Activated T-helper 2 cell treated with anti-CD3 and anti-CD28 coated beads, Interferon-gamma antibody, Interleukin-2, Interleukin-4, amounts not matched to agents 10 μg/mL and 5 μg/mL and 100 μg/mL, durations not matched to agents 14 hours and 24 hours and 36 hours (primary cell): ENCODE measurements at regions not wholly inside any gene's neighbourhood (a gene's known extent, or its start where the extent isn't known, plus 50 kb on each side); places are given as distances from the start of the nearest gene placed in this dataset.
"Not testable (repeated sequence)": the region's sequence is repeated elsewhere in the genome, so short reads cannot be mapped to it uniquely, and the experiment has no call there.

Experiments used
- DNase-seq: peaks from one replicate; pipeline ENCODE4 v3.0.0; 2021; ENCODE audit warnings: low spot score
- H3K27ac Mint-ChIP-seq: one replicate; pipeline ENCODE4 v1.8.0; 2021; ENCODE audit warnings: mixed read lengths
- H3K27me3 Mint-ChIP-seq: one replicate; pipeline ENCODE4 v1.8.0; 2021; ENCODE audit warnings: low read depth, mixed read lengths
- H3K36me3 Mint-ChIP-seq: one replicate; pipeline ENCODE4 v1.8.0; 2021; ENCODE audit warnings: low read depth, mixed read lengths
- H3K4me1 Mint-ChIP-seq: one replicate; pipeline ENCODE4 v1.8.0; 2021; ENCODE audit warnings: low read depth, mixed read lengths
- H3K4me3 Mint-ChIP-seq: one replicate; pipeline ENCODE4 v1.8.0; 2021; ENCODE audit warnings: low read depth, mild to moderate bottlenecking, moderate library complexity, mixed read lengths
- H3K9me3 Mint-ChIP-seq: one replicate; pipeline ENCODE4 v1.8.0; 2021; ENCODE audit warnings: mixed read lengths
- intact Hi-C: fragments of 100-400 bp; cut with micrococcal nuclease; formaldehyde crosslinking; loops from one replicate; pipeline ENCODE4 v1.15.1; 2023

DNA sequence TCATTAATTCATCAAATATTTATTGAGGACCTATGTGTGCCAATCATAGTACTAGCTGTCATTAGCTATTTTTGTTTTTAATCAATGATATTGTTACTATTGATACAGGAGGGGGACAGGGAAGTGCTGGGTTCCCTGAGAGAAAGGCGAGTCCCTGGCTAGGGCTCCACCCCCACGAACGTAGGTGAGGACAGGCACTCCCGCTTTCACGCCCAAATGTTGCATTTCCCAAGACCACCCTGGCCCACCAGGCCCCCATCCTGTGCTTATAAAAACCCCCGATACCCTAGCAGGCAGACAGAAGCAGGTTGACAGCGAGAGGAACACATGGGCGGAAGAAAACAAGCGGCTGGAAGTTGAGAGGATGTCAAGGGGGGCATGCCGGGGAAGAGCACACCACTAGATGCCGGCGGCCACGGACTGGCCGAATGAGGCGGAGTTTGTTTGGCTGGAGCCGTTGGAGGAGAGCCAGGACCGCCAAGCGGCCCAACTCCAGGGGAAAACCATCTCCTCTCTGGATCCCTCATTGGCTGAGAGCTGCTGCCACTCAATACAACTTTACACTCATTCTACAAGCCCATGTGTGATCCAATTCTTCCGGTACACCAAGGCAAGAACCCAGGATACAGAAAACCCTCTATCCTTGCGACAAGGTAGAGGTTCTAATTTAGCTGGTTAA lies 798.7 kb upstream of the SEMA6D start:
- Mint-ChIP-seq H3K9me3 (peaks cover 42% of the 10 kb centered on the region), H3K4me1 (no peaks in the 10 kb centered on the region), H3K27me3 (no peaks in the 10 kb centered on the region), H3K36me3 (no peaks in the 10 kb centered on the region), H3K27ac (no peak overlapping the region), H3K4me3 (no peak overlapping the region)
- intact Hi-C loops = no loop called here
- DNase-seq = no peak

GRCh38 chr15:46921891-46922290 lies 795.4 kb upstream of the SEMA6D start:
- Mint-ChIP-seq H3K4me1 (no peaks in the 10 kb centered on the region), H3K4me3 (no peak overlapping the region), H3K27me3 (no peaks in the 10 kb centered on the region), H3K27ac (no peak overlapping the region), H3K9me3 (peaks cover 33% of the 10 kb centered on the region), H3K36me3 (no peaks in the 10 kb centered on the region)
- DNase-seq = no peak
- intact Hi-C loops = no loop called here

GRCh38 chr15:46930426-46930825 lies 786.9 kb upstream of the SEMA6D start:
- no peak for DNase-seq
- Mint-ChIP-seq H3K27ac (no peak overlapping the region), H3K4me1 (no peaks in the 10 kb centered on the region), H3K27me3 (no peaks in the 10 kb centered on the region), H3K4me3 (no peak overlapping the region), H3K9me3 (peaks cover 40% of the 10 kb centered on the region), H3K36me3 (no peaks in the 10 kb centered on the region)
- intact Hi-C loops = no loop called here

DNA sequence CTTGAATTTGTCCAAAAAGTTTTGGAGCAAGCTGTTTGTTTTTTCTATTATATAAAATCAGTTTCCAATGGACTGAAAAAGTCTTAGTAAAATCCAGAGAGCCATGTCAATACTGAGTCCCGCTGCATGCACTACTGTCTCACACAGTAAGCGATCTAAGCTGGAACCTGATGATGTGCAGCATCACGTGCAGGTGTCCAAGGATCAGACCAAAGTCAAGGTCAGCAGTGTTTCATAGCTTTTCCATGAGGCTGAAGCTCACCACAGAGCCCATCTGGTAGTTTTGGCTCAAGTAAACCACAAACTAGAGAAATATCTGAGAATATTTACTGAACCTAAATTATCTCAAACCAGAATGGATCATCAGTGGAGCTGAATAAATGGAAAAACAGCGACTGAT lies 784.0 kb upstream of the SEMA6D start:
- H3K27ac Mint-ChIP-seq = no peak overlapping the region
- intact Hi-C loops = no loop called here
- H3K36me3 Mint-ChIP-seq = no peaks in the 10 kb centered on the region
- H3K9me3 Mint-ChIP-seq = peaks cover 41% of the 10 kb centered on the region
- no peaks in the 10 kb centered on the region for H3K27me3 Mint-ChIP-seq
- H3K4me3 Mint-ChIP-seq = no peak overlapping the region
- H3K4me1 Mint-ChIP-seq = no peaks in the 10 kb centered on the region
- DNase-seq = no peak

GRCh38 chr15:46934851-46935250 lies 782.5 kb upstream of the SEMA6D start:
- no peaks in the 10 kb centered on the region for H3K36me3 Mint-ChIP-seq
- peaks cover 37% of the 10 kb centered on the region for H3K9me3 Mint-ChIP-seq
- intact Hi-C loops = no loop called here
- no peak overlapping the region for H3K27ac Mint-ChIP-seq
- no peaks in the 10 kb centered on the region for H3K4me1 Mint-ChIP-seq
- DNase-seq = no peak
- no peaks in the 10 kb centered on the region for H3K27me3 Mint-ChIP-seq
- no peak overlapping the region for H3K4me3 Mint-ChIP-seq

- Mint-ChIP-seq H3K9me3 (peaks cover 22% of the 10 kb centered on the region), H3K36me3 (no peaks in the 10 kb centered on the region), H3K4me1 (no peaks in the 10 kb centered on the region), H3K27me3 (no peaks in the 10 kb centered on the region), H3K4me3 (no peak overlapping the region), H3K27ac (no peak overlapping the region)
- intact Hi-C loops = no loop called here
- DNase-seq = no peak
These were observed 779.1 kb upstream of the SEMA6D start for GRCh38 chr15:46938169-46938568.

DNA sequence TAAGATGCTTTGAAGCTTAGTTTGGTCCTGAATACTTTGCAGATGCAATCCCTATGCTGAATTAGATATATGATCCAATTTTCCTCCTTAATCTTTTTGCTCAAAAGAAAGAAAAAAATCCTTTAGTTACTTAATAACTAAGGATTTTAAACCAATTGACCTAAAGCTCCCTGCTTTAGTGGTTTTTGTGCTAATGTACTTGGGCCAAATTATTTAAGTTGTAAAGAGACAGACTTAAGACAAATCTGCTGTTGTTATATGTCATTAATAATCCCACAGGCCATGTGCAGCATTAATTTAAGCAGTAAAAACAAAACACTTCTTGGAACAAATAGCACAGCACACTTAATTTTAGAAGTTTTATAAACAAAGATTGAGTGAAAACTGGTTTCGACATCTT lies 776.1 kb upstream of the SEMA6D start:
- H3K4me3 Mint-ChIP-seq = no peak overlapping the region
- intact Hi-C loops = no loop called here
- no peak for DNase-seq
- no peaks in the 10 kb centered on the region for H3K27me3 Mint-ChIP-seq
- H3K9me3 Mint-ChIP-seq = peaks cover 35% of the 10 kb centered on the region
- no peak overlapping the region for H3K27ac Mint-ChIP-seq
- no peaks in the 10 kb centered on the region for H3K4me1 Mint-ChIP-seq
- no peaks in the 10 kb centered on the region for H3K36me3 Mint-ChIP-seq

- peaks cover 60% of the 10 kb centered on the region for H3K9me3 Mint-ChIP-seq
- no peaks in the 10 kb centered on the region for H3K36me3 Mint-ChIP-seq
- intact Hi-C loops = no loop called here
- H3K27ac Mint-ChIP-seq = no peak overlapping the region
- no peaks in the 10 kb centered on the region for H3K4me1 Mint-ChIP-seq
- no peak for DNase-seq
- no peak overlapping the region for H3K4me3 Mint-ChIP-seq
- no peaks in the 10 kb centered on the region for H3K27me3 Mint-ChIP-seq
These were observed 770.4 kb upstream of the SEMA6D start for GRCh38 chr15:46946953-46947352.

- Mint-ChIP-seq H3K4me1 (no peaks in the 10 kb centered on the region), H3K9me3 (peaks cover 44% of the 10 kb centered on the region), H3K27me3 (no peaks in the 10 kb centered on the region), H3K4me3 (no peak overlapping the region), H3K36me3 (no peaks in the 10 kb centered on the region), H3K27ac (no peak overlapping the region)
- intact Hi-C loops = no loop called here
- DNase-seq = no peak
These were observed 761.7 kb upstream of the SEMA6D start for GRCh38 chr15:46955576-46955975.

DNA sequence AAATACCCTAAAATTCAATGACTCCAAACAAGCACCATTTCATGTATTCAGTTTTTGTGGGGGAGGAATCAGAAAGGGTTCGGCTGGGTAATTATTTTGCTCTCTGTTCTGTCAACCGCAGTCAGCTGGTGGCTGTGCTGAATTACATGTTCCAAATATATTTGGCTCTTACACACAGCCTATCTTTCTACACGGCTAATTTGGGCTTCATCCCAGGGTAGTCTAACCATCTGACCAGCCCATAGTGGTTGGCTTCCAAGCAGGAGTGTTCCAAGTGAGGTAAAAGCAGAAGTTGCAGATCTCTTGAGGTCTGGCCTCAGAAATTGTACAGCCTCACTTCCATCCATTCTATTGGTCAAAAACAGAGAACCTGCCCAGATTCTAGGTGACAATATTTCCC lies 760.8 kb upstream of the SEMA6D start:
- Mint-ChIP-seq H3K9me3 (peaks cover 35% of the 10 kb centered on the region), H3K4me1 (no peaks in the 10 kb centered on the region), H3K4me3 (no peak overlapping the region), H3K27me3 (no peaks in the 10 kb centered on the region), H3K27ac (no peak overlapping the region), H3K36me3 (no peaks in the 10 kb centered on the region)
- no peak for DNase-seq
- intact Hi-C loops = no loop called here

DNA sequence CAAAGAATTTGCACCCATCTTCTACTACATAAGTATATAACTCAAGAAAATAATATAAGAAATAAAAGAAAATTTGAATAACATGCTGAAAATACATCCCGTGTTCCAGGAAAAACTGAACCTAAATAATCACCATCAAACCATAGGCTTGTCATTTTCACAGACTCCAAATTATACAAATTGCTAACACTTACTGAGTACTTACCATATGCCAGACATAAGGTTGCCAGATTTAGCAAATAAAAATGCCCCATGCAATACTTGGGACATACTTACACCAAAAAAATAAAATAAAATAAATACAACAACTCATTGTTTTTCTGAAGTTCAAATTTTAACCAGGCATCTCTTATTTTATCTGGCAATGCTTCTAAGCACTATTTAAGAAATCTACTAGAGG lies 760.4 kb upstream of the SEMA6D start:
- Mint-ChIP-seq H3K4me1 (no peaks in the 10 kb centered on the region), H3K27ac (no peak overlapping the region), H3K4me3 (no peak overlapping the region), H3K36me3 (no peaks in the 10 kb centered on the region), H3K9me3 (peaks cover 31% of the 10 kb centered on the region), H3K27me3 (no peaks in the 10 kb centered on the region)
- intact Hi-C loops = no loop called here
- no peak for DNase-seq

DNA sequence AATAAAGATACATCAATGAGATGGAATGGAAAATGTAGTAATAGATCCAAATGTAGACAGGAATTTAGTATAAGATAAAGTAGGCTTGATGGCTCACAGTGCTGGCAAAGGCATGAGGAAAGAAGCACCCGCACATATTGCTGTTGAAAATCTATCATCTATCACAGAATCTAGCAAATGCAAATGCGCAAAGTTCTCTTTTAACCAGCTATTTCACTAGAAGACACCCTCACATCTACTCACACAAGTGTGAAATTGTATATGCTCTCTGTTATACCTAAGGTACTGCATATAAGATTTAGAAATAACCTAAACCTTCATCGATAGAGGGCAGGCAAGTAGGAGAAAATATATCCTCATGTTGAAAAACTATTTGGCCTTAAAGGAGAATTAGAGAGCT lies 756.7 kb upstream of the SEMA6D start:
- no peaks in the 10 kb centered on the region for H3K27me3 Mint-ChIP-seq
- intact Hi-C loops = no loop called here
- no peaks in the 10 kb centered on the region for H3K36me3 Mint-ChIP-seq
- H3K4me3 Mint-ChIP-seq = no peak overlapping the region
- H3K27ac Mint-ChIP-seq = no peak overlapping the region
- peaks cover 29% of the 10 kb centered on the region for H3K9me3 Mint-ChIP-seq
- DNase-seq = no peak
- no peaks in the 10 kb centered on the region for H3K4me1 Mint-ChIP-seq

GRCh38 chr15:46961795-46962194 lies 755.5 kb upstream of the SEMA6D start:
- Mint-ChIP-seq H3K4me3 (no peak overlapping the region), H3K4me1 (no peaks in the 10 kb centered on the region), H3K27me3 (no peaks in the 10 kb centered on the region), H3K9me3 (peaks cover 33% of the 10 kb centered on the region), H3K27ac (no peak overlapping the region), H3K36me3 (no peaks in the 10 kb centered on the region)
- intact Hi-C loops = no loop called here
- DNase-seq = no peak

DNA sequence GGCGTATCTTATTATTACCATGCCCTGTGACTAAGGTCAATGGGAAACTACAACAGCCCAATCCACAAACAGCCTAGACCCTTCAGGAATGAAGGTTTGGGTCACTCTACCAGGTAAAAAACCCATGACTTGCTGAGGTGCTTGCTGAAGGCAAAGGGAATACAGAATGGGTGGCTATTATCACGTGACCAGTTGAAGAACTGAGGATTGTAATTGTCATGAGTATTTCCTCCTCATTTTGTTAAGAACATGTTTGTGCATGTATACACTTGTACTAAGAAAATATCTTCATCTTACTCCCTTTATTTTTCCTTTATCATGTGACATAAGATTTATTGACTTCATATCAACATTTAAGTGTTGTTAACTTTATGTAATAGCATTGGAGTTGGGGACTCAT lies 729.2 kb upstream of the SEMA6D start:
- H3K9me3 Mint-ChIP-seq = peaks cover 62% of the 10 kb centered on the region
- DNase-seq, H3K4me1 Mint-ChIP-seq, H3K36me3 Mint-ChIP-seq, H3K4me3 Mint-ChIP-seq, H3K27ac Mint-ChIP-seq, H3K27me3 Mint-ChIP-seq, intact Hi-C loops: not testable (repeated sequence)
